ENCODE measurements at regions not wholly inside any gene's neighbourhood (a gene's known extent, or its start where the extent isn't known, plus 50 kb on each side); places are given as distances from the start of the nearest gene placed in this dataset.

GRCh38 chr1:195785830-195786229 lies 822.4 kb downstream of the KCNT2 start:
- Histone ChIP-seq H2AFZ (ENCODE audit: low read depth, low read length) (no peak overlapping the region), H3K27me3 (ENCODE audit: control insufficient read depth in 2 of 2, insufficient read depth in 2 of 2, low read length in 2 of 2) (no peaks in the 10 kb centered on the region), H3K4me2 (ENCODE audit: insufficient read depth, low read length) (no peak overlapping the region), H3K9me1 (ENCODE audit: control insufficient read depth, insufficient read depth, low read length) (no peaks in the 10 kb centered on the region), H3K9me3 (replicated peaks; ENCODE audit: control insufficient read depth, insufficient read depth, low read depth, low read length) (no peaks in the 10 kb centered on the region), H4K20me1 (replicated peaks; ENCODE audit: control insufficient read depth, insufficient read depth, low read length) (no peaks in the 10 kb centered on the region), H3K27ac (ENCODE audit: extremely low read depth, low read depth, low read length) (no peak overlapping the region), H3K79me2 (ENCODE audit: control insufficient read depth, insufficient read depth, low read length) (no peaks in the 10 kb centered on the region), H3K9ac (ENCODE audit: insufficient read depth in 1 of 2, low read depth in 2 of 2, low read length in 2 of 2) (no peak overlapping the region), H3K36me3 (ENCODE audit: control insufficient read depth, insufficient read depth, low read length) (no peaks in the 10 kb centered on the region), H3K4me1 (replicated peaks in 1 of 2; ENCODE audit: control insufficient read depth in 2 of 2, insufficient read depth in 2 of 2, low read length in 2 of 2) (peaks cover 0 to 5% of the 10 kb centered on the region in 2 experiments; a peak in 1 of 5 replicates), H3K4me3 (no peak overlapping the region)
- in situ Hi-C loops (cut with MboI), result no loop called here
- 0% methylated on average over 1 of the region's 1 CpG for WGBS (ENCODE audit: insufficient coverage, low coverage, missing lambda C conversion rate)
- no peak for DNase-seq (ENCODE audit: extremely low read depth in 1 of 4, low spot score in 3 of 4)
- intact Hi-C loops (cut with micrococcal nuclease), result no loop called here
- ChIA-PET POLR2A (no interaction called here), CTCF (ENCODE audit: low intra/inter-chr PET ratio) (no interaction called here)
- no peak for ATAC-seq
- BruUV-seq (replicated peaks), result no TSS peak
- TF ChIP-seq ELF4 (CRISPR knock-in tag; IDR thresholded peaks at IDR 0.05), result no peak
- TF ChIP-seq GTF2E2 (tag; IDR thresholded peaks at IDR 0.05), result no peak
- no peak for TF ChIP-seq HEY1 (CRISPR knock-in tag; IDR thresholded peaks at IDR 0.05; ENCODE audit: borderline replicate concordance)
- TF ChIP-seq POLR2G (IDR thresholded peaks at IDR 0.05; ENCODE audit: low read depth, low read length), result no peak
- TF ChIP-seq MEF2A (IDR thresholded peaks at IDR 0.05; ENCODE audit: control insufficient read depth, low read depth, low read length), result no peak
- no peak for TF ChIP-seq ELF2 (CRISPR knock-in tag; IDR thresholded peaks at IDR 0.05)
- no peak for TF ChIP-seq SMAD3 (CRISPR knock-in tag; conservative IDR thresholded peaks at IDR 0.05)
- no peak for TF ChIP-seq PHF21A (IDR thresholded peaks at IDR 0.05; ENCODE audit: borderline replicate concordance, low read depth)
- no peak for TF ChIP-seq HMGXB4 (CRISPR knock-in tag; IDR thresholded peaks at IDR 0.05)
- TF ChIP-seq CEBPB (tag; IDR thresholded peaks at IDR 0.05), result peak; percentile 74
- no peak for TF ChIP-seq ZFP1 (CRISPR knock-in tag; IDR thresholded peaks at IDR 0.05)
- TF ChIP-seq SNRNP70 (optimal IDR thresholded peaks at IDR 0.05; ENCODE audit: low read depth, low read length), result no peak
- no peak for TF ChIP-seq POLR3A (IDR thresholded peaks at IDR 0.05; ENCODE audit: borderline replicate concordance, extremely low read depth, insufficient read depth, insufficient read length)
- no peak for TF ChIP-seq RFX5 (IDR thresholded peaks at IDR 0.05; ENCODE audit: low read depth, low read length)
- TF ChIP-seq CEBPG (CRISPR knock-in tag; IDR thresholded peaks at IDR 0.05), result no peak
- peak; percentile 46 to 84; a peak in 2 of 4 replicates for TF ChIP-seq CEBPG (tag; conservative IDR thresholded peaks at IDR 0.05 in 1 of 2, IDR thresholded peaks at IDR 0.05 in 1 of 2)
- TF ChIP-seq NCOA2 (IDR thresholded peaks at IDR 0.05; ENCODE audit: partially characterized antibody in 2 of 2), result no peak
- no peak for FAIRE-seq

Measured in K562 (cell line).